Activated T-cell treated with anti-CD3 and anti-CD28 coated beads for 24 hours (primary cell): ENCODE measurements at regions not wholly inside any gene's neighbourhood (a gene's known extent, or its start where the extent isn't known, plus 50 kb on each side); places are given as distances from the start of the nearest gene placed in this dataset.

Experiments
- DNase-seq: peaks from one replicate; pipeline ENCODE4 v3.0.0-alpha.2; 2020; ENCODE audit warnings: low read depth

DNA sequence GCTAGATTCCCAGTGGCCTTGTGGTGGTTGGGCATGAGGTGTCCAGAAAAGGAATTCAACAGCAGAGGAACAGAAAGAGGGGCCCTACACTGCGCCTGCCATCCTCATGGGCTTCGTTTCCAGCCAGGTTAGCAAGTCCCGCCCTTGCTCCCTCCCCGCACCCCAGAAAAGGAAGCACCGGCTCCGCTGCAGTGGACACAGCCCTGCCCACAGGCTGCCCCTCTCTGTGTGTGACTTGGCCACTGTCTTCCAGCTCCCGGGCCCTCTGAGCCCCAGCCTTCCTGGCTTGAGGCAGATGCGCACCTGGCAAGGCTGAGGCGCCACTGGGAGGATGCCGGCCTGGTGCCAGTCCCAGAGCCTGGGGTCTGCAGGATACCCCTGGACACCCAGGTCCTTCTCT lies 305.0 kb upstream of the IRX4 start:
- DNase-seq, result no peak

GRCh38 chr5:2187156-2187555 lies 304.4 kb upstream of the IRX4 start:
- no peak for DNase-seq

GRCh38 chr5:2186472-2187015 lies 303.8 kb upstream of the IRX4 start:
- DNase-seq, result no peak

DNA sequence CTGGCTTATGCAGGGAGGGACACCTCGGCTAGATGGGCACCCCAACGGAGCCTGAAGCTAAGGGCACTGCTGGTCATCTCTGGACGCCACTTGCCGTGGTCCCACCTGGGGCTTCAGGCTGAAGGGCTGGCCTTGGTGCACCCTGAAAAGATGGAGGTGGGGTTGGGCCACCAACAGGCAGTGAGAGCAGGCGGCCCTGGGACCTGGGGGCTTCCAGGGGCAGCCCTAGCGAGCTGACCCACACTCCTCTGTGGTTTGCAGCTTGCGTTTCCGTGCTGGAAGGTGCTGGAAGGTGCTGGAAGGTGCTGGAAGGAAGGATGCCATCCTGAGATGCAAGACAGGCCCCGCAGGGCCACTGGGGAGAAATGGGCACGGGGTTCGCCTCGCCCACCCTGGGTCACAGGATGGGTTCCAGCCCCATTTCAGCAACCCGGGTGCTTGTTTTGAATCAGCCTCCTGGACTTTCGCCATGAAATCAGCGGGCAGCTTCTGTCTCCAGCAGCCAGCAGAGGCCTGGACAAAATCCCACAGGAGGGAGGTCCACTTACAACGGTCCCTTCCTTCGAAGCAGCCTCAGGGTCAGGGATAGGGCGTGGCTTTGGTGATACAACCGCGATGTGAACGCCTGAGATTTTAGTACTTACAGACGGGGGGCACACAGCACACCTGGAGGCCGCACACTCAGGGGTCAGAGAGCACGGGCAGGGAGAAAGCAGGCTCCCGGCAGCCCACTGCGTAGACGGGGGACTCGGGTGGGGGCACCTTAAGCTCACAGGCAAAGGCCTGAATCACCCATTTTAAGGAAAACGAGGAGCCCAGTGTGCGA lies 303.1 kb upstream of the IRX4 start:
- DNase-seq, result no peak

GRCh38 chr5:2184563-2185540 lies 302.1 kb upstream of the IRX4 start:
- DNase-seq, result no peak

- no peak for DNase-seq
Observed at GRCh38 chr5:2184026-2184366, 301.3 kb upstream of the IRX4 start.

DNA sequence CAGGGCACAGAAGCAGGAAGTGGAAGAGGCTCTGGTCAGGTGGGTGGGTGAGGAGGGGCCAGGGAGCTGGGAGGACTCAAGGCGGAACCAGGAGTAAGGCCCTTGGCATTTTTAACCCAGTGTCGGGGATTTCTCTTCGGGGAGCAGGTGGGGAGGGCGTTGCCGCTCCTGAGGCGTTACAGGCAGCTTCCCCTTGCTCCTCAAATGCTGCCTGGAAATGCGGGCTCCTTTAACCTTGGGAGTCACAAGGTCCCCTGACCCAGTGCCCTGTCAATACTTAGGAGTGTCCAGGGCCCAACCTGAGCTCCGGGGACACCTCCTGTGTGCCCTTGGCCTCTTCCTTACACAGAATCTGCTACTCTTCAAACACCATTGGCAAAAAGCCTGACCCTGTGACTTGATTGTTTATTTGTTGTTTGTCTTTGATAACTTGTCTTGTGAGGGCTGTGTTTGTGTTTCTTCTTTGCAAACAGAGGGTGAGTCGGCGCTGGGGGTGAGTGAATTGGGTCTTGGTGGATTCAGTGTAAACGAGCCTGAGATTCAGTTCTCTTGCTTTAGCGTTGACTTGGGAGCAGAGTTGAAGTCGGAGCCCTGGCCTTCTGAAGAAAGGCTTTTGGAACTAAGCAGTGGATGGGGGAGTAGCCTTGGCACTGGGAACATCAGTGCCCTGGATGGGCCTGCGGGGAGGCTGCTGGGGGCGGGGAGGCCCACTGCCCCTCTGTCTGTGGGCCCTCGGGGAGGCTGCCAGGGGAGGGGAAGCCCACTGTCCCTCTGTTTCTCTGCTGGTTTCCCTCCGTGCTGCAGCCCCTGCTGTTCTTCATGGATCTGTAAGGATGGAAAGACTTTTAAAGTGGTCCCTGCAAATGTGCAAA lies 300.7 kb upstream of the IRX4 start:
- DNase-seq, result no peak

GRCh38 chr5:2182020-2182419 lies 299.3 kb upstream of the IRX4 start:
- no peak for DNase-seq

GRCh38 chr5:2181557-2181956 lies 298.8 kb upstream of the IRX4 start:
- DNase-seq, result no peak

- no peak for DNase-seq
Observed at GRCh38 chr5:2181149-2181548, 298.4 kb upstream of the IRX4 start.

DNA sequence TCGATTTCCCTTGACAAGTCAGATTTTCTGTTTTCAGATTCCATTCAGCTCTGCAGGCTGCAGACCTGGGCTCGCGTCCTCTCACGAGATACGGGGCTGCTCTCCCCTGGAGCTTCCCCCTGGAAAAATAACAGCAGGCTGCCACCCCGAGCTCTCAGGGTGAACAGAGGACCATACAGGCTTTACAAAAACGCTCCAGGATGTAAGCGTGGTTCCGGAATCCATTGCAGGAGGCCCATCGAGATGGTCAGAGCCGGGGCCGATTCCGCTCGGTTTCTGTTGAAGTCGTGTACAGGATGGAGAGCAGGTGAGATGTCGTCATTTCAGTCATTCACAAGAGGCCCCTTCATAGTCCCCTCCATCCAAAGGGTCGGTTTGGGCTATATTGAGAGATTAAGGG lies 297.7 kb upstream of the IRX4 start:
- no peak for DNase-seq

GRCh38 chr5:2179861-2180260 lies 297.1 kb upstream of the IRX4 start:
- no peak for DNase-seq

GRCh38 chr5:2178528-2178927 lies 295.8 kb upstream of the IRX4 start:
- DNase-seq, result no peak

- DNase-seq, result no peak
Observed at GRCh38 chr5:2178071-2178477, 295.3 kb upstream of the IRX4 start.

GRCh38 chr5:2177244-2177643 lies 294.5 kb upstream of the IRX4 start:
- DNase-seq, result no peak

DNA sequence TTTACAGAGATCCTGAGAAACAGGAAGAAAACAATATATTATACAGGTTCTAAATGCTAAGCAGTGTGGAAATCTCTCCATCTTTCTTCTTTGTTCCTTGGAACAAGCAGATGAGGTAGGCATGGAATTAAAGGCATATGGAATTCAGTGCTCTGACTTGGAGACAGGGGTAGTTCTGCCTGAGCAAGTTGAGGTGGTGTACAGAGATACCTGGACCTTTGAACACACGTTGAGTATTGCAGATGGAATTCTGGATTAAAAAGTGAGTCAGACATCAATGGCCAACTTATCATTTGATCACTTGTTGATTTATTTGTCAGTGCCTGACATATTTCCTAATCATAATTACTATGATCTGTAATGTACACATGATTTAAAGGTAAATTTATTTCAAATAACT lies 293.9 kb upstream of the IRX4 start:
- DNase-seq, result no peak

DNA sequence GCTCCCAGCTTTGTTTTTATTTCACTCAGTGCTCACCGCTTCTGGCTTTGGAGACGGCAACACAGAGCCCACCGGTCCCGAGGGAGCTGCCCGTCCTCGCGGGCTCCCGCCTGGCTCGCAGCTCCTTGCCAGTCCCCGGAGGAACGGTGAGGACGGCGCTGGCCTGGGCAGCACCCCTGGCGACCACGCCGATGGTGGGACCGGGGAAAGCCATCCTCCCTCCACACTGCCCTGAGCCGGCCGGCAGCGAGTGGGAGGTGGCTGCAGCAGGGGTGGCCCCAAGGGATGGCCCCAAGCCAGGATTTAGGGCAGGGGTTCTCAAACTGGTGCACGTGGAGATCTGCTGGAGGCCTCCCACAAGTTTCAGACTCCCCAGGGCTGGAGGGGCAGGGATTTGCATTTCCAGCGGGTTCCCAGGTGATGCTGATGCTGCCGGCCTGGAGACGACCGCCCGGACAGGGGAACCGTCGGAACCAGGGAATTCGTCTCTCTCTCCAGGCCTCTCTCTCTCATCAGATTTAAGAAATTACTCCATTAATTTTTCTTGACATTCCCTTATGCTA lies 293.2 kb upstream of the IRX4 start:
- DNase-seq, result no peak

DNA sequence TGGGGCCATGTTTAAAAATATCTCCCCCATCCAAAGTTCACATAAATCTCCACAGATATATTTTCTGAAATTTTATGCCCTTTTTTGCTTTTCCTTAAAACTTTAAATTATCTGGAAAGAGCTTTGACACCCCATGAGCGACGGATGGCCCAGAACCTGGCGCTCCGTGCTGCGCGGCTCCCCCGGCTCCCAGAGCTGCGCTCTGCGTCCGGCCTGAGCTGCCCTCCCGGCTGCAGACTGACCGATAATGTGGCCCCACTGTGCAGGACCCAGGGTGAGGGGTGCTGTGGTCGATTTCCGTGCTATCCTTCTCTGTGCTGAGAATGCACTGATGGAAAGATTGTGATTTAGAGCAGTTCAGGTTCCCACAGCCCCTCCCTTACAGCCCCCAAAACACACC lies 292.3 kb upstream of the IRX4 start:
- DNase-seq, result no peak

DNA sequence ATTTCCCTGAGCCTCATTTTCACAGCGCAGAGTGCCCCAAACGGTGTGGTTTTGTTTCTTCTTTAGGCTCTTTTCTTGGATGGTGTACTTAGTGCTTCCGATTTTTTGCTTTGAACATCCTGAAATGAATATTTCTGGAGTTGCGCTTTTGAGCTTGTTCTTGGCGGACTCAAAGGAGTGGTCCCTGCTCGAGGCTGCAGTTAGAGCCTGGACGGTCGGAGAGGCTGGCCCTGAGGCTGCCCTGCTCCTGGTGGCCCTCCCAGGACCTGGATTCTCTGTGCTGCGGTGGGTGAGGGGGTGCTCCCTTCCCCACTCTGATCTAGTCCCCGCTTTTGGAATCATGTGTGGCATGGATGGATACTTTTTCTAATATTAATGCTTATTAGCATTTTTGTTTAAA lies 291.8 kb upstream of the IRX4 start:
- no peak for DNase-seq

GRCh38 chr5:2173151-2173834 lies 290.6 kb upstream of the IRX4 start:
- DNase-seq, result no peak

DNA sequence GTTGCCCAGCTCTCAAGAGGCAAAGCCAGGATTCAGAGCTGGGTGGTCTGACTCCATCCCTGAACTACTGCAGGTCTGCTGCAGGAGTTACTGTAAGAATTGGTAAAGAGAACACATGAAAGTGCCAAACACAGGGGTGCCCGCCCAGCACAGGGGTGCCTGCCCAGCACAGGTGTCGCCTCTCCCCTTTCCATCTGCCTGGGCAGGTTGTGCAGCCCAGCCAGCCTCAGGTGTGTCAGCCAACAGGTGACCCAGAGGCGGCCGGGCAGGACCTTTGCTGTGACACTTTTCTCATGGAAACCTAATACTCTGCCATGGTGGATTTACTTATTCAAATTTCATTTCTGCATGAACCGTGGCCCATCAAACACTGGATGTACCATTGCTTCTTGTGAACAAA lies 289.7 kb upstream of the IRX4 start:
- DNase-seq, result no peak
